H1 (cell line): ENCODE measurements at regions not wholly inside any gene's neighbourhood (a gene's known extent, or its start where the extent isn't known, plus 50 kb on each side); places are given as distances from the start of the nearest gene placed in this dataset.

Source experiments
- EP300 ChIP-seq, 2 experiments: IDR thresholded peaks; 1 replicate in 1 of 2; 2 replicates in 1 of 2; pipeline ENCODE4 v1.6.1; 2011 to 2012; ENCODE audit warnings: low read depth in 2 of 2, low read length in 2 of 2, mild to moderate bottlenecking in 2 of 2, borderline replicate concordance in 1 of 2, inconsistent platforms in 1 of 2, moderate library complexity in 1 of 2
- FOSL1 ChIP-seq: IDR thresholded peaks from 2 replicates; pipeline ENCODE4 v1.6.1; 2011; ENCODE audit warnings: mild to moderate bottlenecking, low read depth, low read length, moderate library complexity; ENCODE audit not compliant: insufficient read depth
- GABPA ChIP-seq: IDR thresholded peaks from 2 replicates; pipeline ENCODE4 v1.6.1; 2011; ENCODE audit warnings: mild to moderate bottlenecking, low read length, moderate library complexity, borderline replicate concordance; ENCODE audit not compliant: insufficient read depth
- HDAC2 ChIP-seq, 2 experiments: fragments of 300-600 bp in 1 of 2; sonication (generic) in 1 of 2; IDR thresholded peaks; 2 replicates each; pipeline ENCODE4 v1.6.1; 2011 to 2012; ENCODE audit warnings: low read depth in 2 of 2, low read length in 2 of 2, mild to moderate bottlenecking in 2 of 2, moderate library complexity in 2 of 2, borderline replicate concordance in 1 of 2, inconsistent platforms in 1 of 2
- JUN ChIP-seq: IDR thresholded peaks from 2 replicates; pipeline ENCODE4 v1.6.1; 2011; ENCODE audit warnings: low read depth, mild to moderate bottlenecking, improper control_type of control experiment, low read length
- POLR2A ChIP-seq, 2 experiments: IDR thresholded peaks; 1 replicate in 1 of 2; 2 replicates in 1 of 2; pipeline ENCODE4 v1.6.1; 2011; ENCODE audit warnings: low read depth in 2 of 2, low read length in 2 of 2, mild to moderate bottlenecking in 2 of 2; ENCODE audit errors: control extremely low read depth in 1 of 2
- POLR2AphosphoS5 ChIP-seq: IDR thresholded peaks from 2 replicates; pipeline ENCODE4 v1.6.1; 2011; ENCODE audit warnings: low read depth, low read length
- TBP ChIP-seq: IDR thresholded peaks from 2 replicates; pipeline ENCODE4 v1.6.1; 2011; ENCODE audit warnings: low read depth, low read length, improper control_type of control experiment
- TCF12 ChIP-seq: IDR thresholded peaks from 2 replicates; pipeline ENCODE4 v1.6.1; 2011; ENCODE audit warnings: low read depth, mild to moderate bottlenecking, low read length
- TF ChIP-seq, protein P1 (sequence below), 3 experiments: IDR thresholded peaks; 1 replicate in 2 of 3; 2 replicates in 1 of 3; pipeline versions ENCODE4 v1.5.1 to v1.6.1; 2011; ENCODE audit warnings: low read length in 3 of 3, mild to moderate bottlenecking in 3 of 3, inconsistent platforms in 2 of 3, low read depth in 1 of 3, moderate library complexity in 1 of 3; ENCODE audit not compliant: insufficient read depth in 1 of 3; ENCODE audit errors: control extremely low read depth in 1 of 3
- TF ChIP-seq, protein P2 (sequence below): IDR thresholded peaks from 2 replicates; pipeline ENCODE4 v1.6.1; 2012; ENCODE audit warnings: inconsistent platforms
- TF ChIP-seq, protein P3 (sequence below): IDR thresholded peaks from 2 replicates; pipeline ENCODE4 v1.6.1; 2012; ENCODE audit warnings: low read length, inconsistent platforms

DNA sequence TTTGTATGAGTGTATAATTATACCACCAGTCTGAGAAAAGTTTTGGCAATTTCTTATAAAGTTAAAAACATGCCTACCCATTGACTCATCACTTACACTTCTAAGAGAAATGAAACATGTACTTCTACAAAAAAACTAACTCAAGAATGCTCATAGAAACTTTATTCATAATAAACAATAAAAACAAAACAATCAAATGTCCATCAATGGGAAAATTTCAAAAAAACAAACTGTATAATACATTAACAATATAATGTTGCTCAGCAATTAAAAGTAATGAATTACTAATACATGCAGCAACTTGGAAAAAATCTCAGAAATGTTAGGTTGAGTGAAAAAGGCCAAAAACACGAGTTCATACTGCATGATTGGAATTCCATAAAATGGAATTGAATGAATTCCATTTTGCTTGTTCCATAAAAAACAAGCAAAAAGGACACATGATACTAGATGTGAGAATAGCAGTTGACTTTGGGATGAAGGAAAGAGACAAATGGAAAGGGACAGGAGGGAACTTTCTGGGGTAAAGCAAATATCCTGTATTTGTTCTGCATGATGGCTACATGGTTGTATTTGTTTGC lies 726.6 kb downstream of the RFPL4B start:
- TF ChIP-seq POLR2A (IDR thresholded peaks at IDR 0.05; ENCODE audit: control extremely low read depth in 1 of 2, low read depth in 2 of 2, low read length in 2 of 2) (no peak), POLR2AphosphoS5 (no peak), TBP (no peak), TCF12 (no peak), EP300 (IDR thresholded peaks at IDR 0.05; ENCODE audit: borderline replicate concordance in 1 of 2, low read depth in 2 of 2, low read length in 2 of 2) (no peak), FOSL1 (no peak), JUN (no peak), GABPA (no peak), HDAC2 (IDR thresholded peaks at IDR 0.05; ENCODE audit: borderline replicate concordance in 1 of 2, low read depth in 2 of 2, low read length in 2 of 2) (no peak)
- TF ChIP-seq, protein P1, sequence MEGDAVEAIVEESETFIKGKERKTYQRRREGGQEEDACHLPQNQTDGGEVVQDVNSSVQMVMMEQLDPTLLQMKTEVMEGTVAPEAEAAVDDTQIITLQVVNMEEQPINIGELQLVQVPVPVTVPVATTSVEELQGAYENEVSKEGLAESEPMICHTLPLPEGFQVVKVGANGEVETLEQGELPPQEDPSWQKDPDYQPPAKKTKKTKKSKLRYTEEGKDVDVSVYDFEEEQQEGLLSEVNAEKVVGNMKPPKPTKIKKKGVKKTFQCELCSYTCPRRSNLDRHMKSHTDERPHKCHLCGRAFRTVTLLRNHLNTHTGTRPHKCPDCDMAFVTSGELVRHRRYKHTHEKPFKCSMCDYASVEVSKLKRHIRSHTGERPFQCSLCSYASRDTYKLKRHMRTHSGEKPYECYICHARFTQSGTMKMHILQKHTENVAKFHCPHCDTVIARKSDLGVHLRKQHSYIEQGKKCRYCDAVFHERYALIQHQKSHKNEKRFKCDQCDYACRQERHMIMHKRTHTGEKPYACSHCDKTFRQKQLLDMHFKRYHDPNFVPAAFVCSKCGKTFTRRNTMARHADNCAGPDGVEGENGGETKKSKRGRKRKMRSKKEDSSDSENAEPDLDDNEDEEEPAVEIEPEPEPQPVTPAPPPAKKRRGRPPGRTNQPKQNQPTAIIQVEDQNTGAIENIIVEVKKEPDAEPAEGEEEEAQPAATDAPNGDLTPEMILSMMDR (IDR thresholded peaks at IDR 0.05; ENCODE audit: control extremely low read depth in 1 of 3, insufficient read depth in 1 of 3, low read depth in 1 of 3, low read length in 3 of 3): no peak
- TF ChIP-seq, protein P2, sequence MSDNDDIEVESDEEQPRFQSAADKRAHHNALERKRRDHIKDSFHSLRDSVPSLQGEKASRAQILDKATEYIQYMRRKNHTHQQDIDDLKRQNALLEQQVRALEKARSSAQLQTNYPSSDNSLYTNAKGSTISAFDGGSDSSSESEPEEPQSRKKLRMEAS: no peak
- TF ChIP-seq, protein P3, sequence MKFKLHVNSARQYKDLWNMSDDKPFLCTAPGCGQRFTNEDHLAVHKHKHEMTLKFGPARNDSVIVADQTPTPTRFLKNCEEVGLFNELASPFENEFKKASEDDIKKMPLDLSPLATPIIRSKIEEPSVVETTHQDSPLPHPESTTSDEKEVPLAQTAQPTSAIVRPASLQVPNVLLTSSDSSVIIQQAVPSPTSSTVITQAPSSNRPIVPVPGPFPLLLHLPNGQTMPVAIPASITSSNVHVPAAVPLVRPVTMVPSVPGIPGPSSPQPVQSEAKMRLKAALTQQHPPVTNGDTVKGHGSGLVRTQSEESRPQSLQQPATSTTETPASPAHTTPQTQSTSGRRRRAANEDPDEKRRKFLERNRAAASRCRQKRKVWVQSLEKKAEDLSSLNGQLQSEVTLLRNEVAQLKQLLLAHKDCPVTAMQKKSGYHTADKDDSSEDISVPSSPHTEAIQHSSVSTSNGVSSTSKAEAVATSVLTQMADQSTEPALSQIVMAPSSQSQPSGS: no peak
